Activated CD8-positive, alpha-beta T cell treated with anti-CD3 and anti-CD28 coated beads for 36 hours (primary cell): ENCODE measurements at regions not wholly inside any gene's neighbourhood (a gene's known extent, or its start where the extent isn't known, plus 50 kb on each side); places are given as distances from the start of the nearest gene placed in this dataset.

Experiments
- ATAC-seq: fragments of 200-7000 bp; cut with Tn5 transposase; one replicate; pipeline ENCODE4 v1.10.0; 2021; ENCODE audit warnings: mild to moderate bottlenecking, moderate library complexity
- CTCF ChIA-PET: fragments of 350-600 bp; sonication (Branson Sonifier 250); formaldehyde crosslinking; loops from one replicate; lab custom pipeline; 2021; ENCODE audit warnings: antibody characterized with exemption; lab: Charles Lee
- POLR2A ChIA-PET: fragments of 350-600 bp; sonication (Branson Sonifier 250); formaldehyde crosslinking; loops from one replicate; lab custom pipeline; 2021; ENCODE audit warnings: antibody characterized with exemption; lab: Charles Lee
- DNase-seq: peaks from one replicate; pipeline ENCODE4 v3.0.0-alpha.2; 2020
- H3K27ac Mint-ChIP-seq: one replicate; pipeline ENCODE4 v1.8.0; 2021; ENCODE audit warnings: mild to moderate bottlenecking, mixed read lengths
- H3K27me3 Mint-ChIP-seq: one replicate; pipeline ENCODE4 v1.8.0; 2021; ENCODE audit warnings: mixed read lengths
- H3K36me3 Mint-ChIP-seq: one replicate; pipeline ENCODE4 v1.8.0; 2021; ENCODE audit warnings: low read depth, mixed read lengths
- H3K4me1 Mint-ChIP-seq: one replicate; pipeline ENCODE4 v1.8.0; 2021; ENCODE audit warnings: low read depth, mixed read lengths
- H3K4me3 Mint-ChIP-seq: one replicate; pipeline ENCODE4 v1.8.0; 2021; ENCODE audit warnings: mild to moderate bottlenecking, moderate library complexity, mixed read lengths
- H3K9me3 Mint-ChIP-seq: one replicate; pipeline ENCODE4 v1.8.0; 2021; ENCODE audit warnings: mixed read lengths
- intact Hi-C: fragments of 100-400 bp; cut with micrococcal nuclease; formaldehyde crosslinking; loops from one replicate; pipeline ENCODE4 v1.10.0; 2022
- TF ChIP-seq, protein P1 (sequence below): fragments of 200-600 bp; IDR thresholded peaks from one replicate; pipeline ENCODE4 v1.8.0; 2022; ENCODE audit warnings: antibody characterized with exemption, mild to moderate bottlenecking

DNA sequence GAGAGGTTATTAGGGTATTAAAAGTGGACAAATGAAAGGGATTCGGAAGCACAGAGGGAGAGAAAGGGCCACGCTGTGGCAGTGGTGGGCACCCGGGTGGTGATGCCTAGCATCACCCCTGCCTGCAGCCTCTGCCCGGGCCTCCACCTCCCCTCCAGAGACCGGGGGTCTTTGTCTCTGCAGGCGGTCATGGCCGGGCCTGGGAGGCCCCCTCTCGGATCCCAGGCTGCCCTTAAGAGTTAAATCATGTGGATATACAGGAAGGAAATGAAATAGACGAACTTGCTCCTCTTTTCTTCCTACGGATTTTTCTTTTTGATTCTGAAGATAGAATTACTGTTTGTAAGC lies 319.6 kb downstream of the ZNF536 start:
- ChIA-PET POLR2A (no interaction called here), CTCF (no interaction called here)
- ATAC-seq: no peak
- Mint-ChIP-seq H3K36me3 (no peaks in the 10 kb centered on the region), H3K27ac (no peak overlapping the region), H3K4me3 (no peak overlapping the region), H3K27me3 (peaks cover 43% of the 10 kb centered on the region), H3K9me3 (no peaks in the 10 kb centered on the region), H3K4me1 (no peaks in the 10 kb centered on the region)
- DNase-seq: no peak
- intact Hi-C loops: no loop called here
- TF ChIP-seq, protein P1, sequence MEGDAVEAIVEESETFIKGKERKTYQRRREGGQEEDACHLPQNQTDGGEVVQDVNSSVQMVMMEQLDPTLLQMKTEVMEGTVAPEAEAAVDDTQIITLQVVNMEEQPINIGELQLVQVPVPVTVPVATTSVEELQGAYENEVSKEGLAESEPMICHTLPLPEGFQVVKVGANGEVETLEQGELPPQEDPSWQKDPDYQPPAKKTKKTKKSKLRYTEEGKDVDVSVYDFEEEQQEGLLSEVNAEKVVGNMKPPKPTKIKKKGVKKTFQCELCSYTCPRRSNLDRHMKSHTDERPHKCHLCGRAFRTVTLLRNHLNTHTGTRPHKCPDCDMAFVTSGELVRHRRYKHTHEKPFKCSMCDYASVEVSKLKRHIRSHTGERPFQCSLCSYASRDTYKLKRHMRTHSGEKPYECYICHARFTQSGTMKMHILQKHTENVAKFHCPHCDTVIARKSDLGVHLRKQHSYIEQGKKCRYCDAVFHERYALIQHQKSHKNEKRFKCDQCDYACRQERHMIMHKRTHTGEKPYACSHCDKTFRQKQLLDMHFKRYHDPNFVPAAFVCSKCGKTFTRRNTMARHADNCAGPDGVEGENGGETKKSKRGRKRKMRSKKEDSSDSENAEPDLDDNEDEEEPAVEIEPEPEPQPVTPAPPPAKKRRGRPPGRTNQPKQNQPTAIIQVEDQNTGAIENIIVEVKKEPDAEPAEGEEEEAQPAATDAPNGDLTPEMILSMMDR: no peak

DNA sequence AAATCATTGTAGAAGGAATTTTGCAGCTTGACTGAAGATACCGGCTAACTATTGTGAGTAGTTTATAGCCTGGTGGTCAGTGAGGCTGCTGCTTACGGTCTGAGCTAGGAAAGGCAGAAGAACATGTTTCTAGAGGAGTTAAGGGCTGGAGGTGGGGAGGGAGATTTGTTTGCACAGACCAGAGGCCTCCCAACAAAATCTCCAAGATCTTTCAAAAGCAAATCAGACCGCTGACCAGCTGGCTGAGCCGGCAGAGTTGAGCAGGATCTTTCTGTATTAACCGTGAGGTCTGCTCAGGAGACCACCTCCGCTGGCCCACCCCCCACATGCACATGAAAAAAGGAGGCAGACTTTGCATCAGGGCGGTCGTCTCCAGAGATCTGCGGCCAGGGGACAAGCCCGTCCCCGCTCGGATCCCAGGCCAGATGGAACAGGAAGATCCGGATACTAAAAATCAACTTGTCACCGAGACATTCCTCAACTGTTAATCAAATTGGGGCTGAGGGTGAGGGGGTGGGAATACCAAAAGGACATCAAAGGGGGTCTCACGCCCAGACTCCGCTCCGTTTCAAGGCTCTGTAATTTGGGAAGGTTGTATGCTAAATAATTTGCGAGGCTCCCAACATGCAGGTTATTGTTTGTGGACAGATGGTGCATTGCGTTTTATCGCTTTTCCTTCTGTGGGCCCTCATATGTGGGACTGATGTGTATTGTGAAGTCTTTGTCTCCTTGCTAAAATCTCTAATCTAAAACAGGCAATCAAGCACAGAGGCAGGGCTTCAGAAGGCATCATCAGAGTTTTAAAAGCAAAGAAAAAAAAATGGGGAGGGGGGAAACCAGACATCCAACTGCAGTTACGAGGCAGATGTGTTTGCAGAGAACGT lies 319.0 kb downstream of the ZNF536 start:
- TF ChIP-seq, protein P1: no peak
- DNase-seq (no peak), ATAC-seq (no peak)
- no peaks in the 10 kb centered on the region for H3K9me3 Mint-ChIP-seq
- ChIA-PET POLR2A (no interaction called here), CTCF (no interaction called here)
- no peaks in the 10 kb centered on the region for H3K4me1 Mint-ChIP-seq
- peaks cover 44% of the 10 kb centered on the region for H3K27me3 Mint-ChIP-seq
- no peaks in the 10 kb centered on the region for H3K36me3 Mint-ChIP-seq
- H3K4me3 Mint-ChIP-seq: no peak overlapping the region
- no peak overlapping the region for H3K27ac Mint-ChIP-seq
- intact Hi-C loops: no loop called here

DNA sequence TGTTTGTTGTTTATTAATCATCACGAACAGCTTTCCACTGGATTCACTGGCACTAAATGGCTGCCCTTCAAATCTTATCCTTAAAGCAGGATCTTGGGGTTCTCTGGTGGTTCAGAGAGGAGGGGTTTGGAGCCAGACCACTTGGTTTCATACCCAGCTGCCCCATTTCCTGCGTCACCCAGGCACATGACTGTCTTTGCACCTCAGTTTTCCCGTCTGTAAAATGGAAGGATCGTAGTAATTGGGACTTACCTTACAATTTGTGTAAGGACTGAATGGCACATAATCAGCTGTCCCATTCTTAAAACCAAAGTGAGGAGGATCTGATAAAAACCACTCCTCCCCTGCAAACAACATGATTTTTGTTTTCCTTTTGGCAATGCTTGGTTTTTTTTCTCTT lies 318.3 kb downstream of the ZNF536 start:
- CTCF ChIA-PET: no interaction called here

DNA sequence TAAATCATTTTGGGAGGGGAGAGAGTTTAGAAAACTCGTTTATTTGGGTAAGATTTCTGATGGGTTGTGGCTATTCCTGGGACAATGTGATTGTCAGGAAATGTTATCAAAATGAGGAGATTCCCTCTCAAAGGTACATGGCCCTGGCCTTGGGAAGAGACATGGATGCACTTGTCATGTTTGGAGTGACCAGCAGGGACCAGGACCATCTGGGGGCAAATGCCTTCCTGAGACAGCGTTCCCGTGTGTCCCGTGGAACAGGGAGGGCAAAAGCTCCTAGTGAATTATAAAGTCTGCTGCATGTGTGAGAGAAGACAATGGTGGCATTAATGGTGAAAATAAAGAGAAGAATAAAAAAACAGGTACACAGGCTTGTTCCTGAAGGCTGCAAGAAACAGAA lies 317.3 kb downstream of the ZNF536 start:
- Mint-ChIP-seq H3K4me3 (no peak overlapping the region), H3K4me1 (no peaks in the 10 kb centered on the region), H3K36me3 (no peaks in the 10 kb centered on the region), H3K27me3 (peaks cover 48% of the 10 kb centered on the region), H3K27ac (no peak overlapping the region), H3K9me3 (no peaks in the 10 kb centered on the region)
- DNase-seq (no peak), ATAC-seq (no peak)
- TF ChIP-seq, protein P1: no peak
- CTCF ChIA-PET: interaction anchor here (1.2 to 1.6 kb wide), 3 partner anchors 20 to 94 kb away, joined by 3 to 9 read pairs (median 6); no protein-coding TSS in a partner anchor
- POLR2A ChIA-PET: no interaction called here
- intact Hi-C loops: no loop called here

More for the DNA sequence above, 318.3 kb downstream of the ZNF536 start:
- intact Hi-C loops: no loop called here
- Mint-ChIP-seq H3K4me1 (no peaks in the 10 kb centered on the region), H3K27ac (no peak overlapping the region), H3K9me3 (no peaks in the 10 kb centered on the region), H3K4me3 (no peak overlapping the region), H3K36me3 (no peaks in the 10 kb centered on the region), H3K27me3 (peaks cover 47% of the 10 kb centered on the region)
- TF ChIP-seq, protein P1: no peak
- POLR2A ChIA-PET: no interaction called here
- no peak for ATAC-seq
- DNase-seq: no peak

DNA sequence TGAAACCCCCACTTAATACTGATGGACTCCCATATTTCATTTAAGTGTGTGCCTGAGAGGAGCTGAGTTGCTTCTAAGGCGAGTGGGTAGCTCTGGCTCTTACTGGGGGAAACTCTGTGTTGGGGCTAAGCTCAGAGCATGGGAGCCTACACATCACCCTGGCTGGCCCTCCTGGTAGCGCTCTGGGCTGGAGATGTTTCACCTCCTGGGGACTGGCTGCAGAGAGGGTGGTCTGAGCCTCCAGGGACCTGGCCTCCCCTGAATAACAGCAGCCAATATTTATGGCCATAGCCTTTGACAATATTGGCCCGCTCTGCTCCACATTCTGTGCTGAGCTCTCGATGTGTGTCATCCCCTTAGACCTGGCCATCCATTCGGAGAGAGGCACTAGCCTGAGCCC lies 316.5 kb downstream of the ZNF536 start:
- POLR2A ChIA-PET: interaction anchor here (0.7 kb wide), 1 partner anchor 14 kb away, joined by 3 read pairs; no protein-coding TSS in a partner anchor
- peaks cover 49% of the 10 kb centered on the region for H3K27me3 Mint-ChIP-seq
- TF ChIP-seq, protein P1: no peak
- intact Hi-C loops: no loop called here
- DNase-seq (no peak), ATAC-seq (no peak)
- H3K9me3 Mint-ChIP-seq: no peaks in the 10 kb centered on the region
- no peaks in the 10 kb centered on the region for H3K4me1 Mint-ChIP-seq
- CTCF ChIA-PET: interaction anchor here (1.2 to 1.6 kb wide), 3 partner anchors 19 to 95 kb away, joined by 3 to 9 read pairs (median 6); no protein-coding TSS in a partner anchor
- H3K27ac Mint-ChIP-seq: no peak overlapping the region
- H3K36me3 Mint-ChIP-seq: no peaks in the 10 kb centered on the region
- no peak overlapping the region for H3K4me3 Mint-ChIP-seq
